ENCODE measurements at regions not wholly inside any gene's neighbourhood (a gene's known extent, or its start where the extent isn't known, plus 50 kb on each side); places are given as distances from the start of the nearest gene placed in this dataset.

GRCh38 chr10:128875030-128875744 is 591.9 kb upstream of the MGMT start:
- TF ChIP-seq EZH2 (IDR thresholded peaks at IDR 0.05; ENCODE audit: borderline replicate concordance, low read length) (no peak), CTCF (IDR thresholded peaks at IDR 0.05; ENCODE audit: low read length) (no peak)
